HepG2 (cell line): ENCODE measurements at regions not wholly inside any gene's neighbourhood (a gene's known extent, or its start where the extent isn't known, plus 50 kb on each side); places are given as distances from the start of the nearest gene placed in this dataset.

Experiments
- BRCA1 ChIP-seq: sonication (generic); formaldehyde crosslinking; IDR thresholded peaks from 2 replicates; pipeline ENCODE4 v1.4.0; 2020; ENCODE audit warnings: missing genetic modification reagents
- CTCF ChIP-seq: sonication (generic); formaldehyde crosslinking; IDR thresholded peaks from 2 replicates; pipeline ENCODE4 v1.5.0; 2020; ENCODE audit warnings: mild to moderate bottlenecking, missing genetic modification reagents, moderate library complexity
- NCOA1 ChIP-seq: sonication (generic); formaldehyde crosslinking; IDR thresholded peaks from 2 replicates; pipeline ENCODE4 v1.9.0; 2021; ENCODE audit warnings: missing genetic modification reagents
- PITX1 ChIP-seq: sonication (generic); formaldehyde crosslinking; IDR thresholded peaks from 2 replicates; pipeline ENCODE4 v1.5.1; 2020; ENCODE audit warnings: mild to moderate bottlenecking, missing genetic modification reagents
- SUZ12 ChIP-seq: fragments of 150-350 bp; IDR thresholded peaks from 2 replicates; pipeline ENCODE4 v1.6.1; 2014; ENCODE audit warnings: low read depth, low read length
- TBP ChIP-seq: sonication (generic); formaldehyde crosslinking; IDR thresholded peaks from 2 replicates; pipeline ENCODE4 v1.5.0; 2020; ENCODE audit warnings: missing genetic modification reagents
- ZBTB8A ChIP-seq: sonication (generic); formaldehyde crosslinking; IDR thresholded peaks from 2 replicates; pipeline ENCODE4 v1.4.0; 2020; ENCODE audit warnings: mild to moderate bottlenecking, low read depth, missing genetic modification reagents, borderline replicate concordance
- ZNF549 ChIP-seq: sonication (generic); formaldehyde crosslinking; IDR thresholded peaks from 2 replicates; pipeline ENCODE4 v1.5.0; 2020; ENCODE audit warnings: missing genetic modification reagents
- ZNF607 ChIP-seq: sonication (generic); formaldehyde crosslinking; IDR thresholded peaks from 2 replicates; pipeline ENCODE4 v1.5.1; 2020; ENCODE audit warnings: missing genetic modification reagents, mild to moderate bottlenecking, borderline replicate concordance

- TF ChIP-seq BRCA1 (CRISPR knock-in tag) (no peak), ZBTB8A (no peak), ZNF549 (CRISPR knock-in tag) (no peak), CTCF (no peak), TBP (no peak), ZNF607 (CRISPR knock-in tag) (no peak), SUZ12 (no peak), PITX1 (CRISPR knock-in tag) (no peak), NCOA1 (no peak)
These were observed 537.1 kb upstream of the SEL1L start for GRCh38 chr14:82070753-82071152.
